HG02678 (cell line): ENCODE measurements at regions not wholly inside any gene's neighbourhood (a gene's known extent, or its start where the extent isn't known, plus 50 kb on each side); places are given as distances from the start of the nearest gene placed in this dataset.
"Not testable (repeated sequence)": the region's sequence is repeated elsewhere in the genome, so short reads cannot be mapped to it uniquely, and the experiment has no call there.

Source experiments
- ATAC-seq: cut with Tn5 transposase; IDR thresholded peaks from one replicate; pipeline ENCODE4 v1.9.1; 2021; ENCODE audit warnings: mild to moderate bottlenecking, moderate library complexity; ENCODE audit not compliant: unreplicated experiment

GRCh38 chr4:137890812-137891211, 351.3 kb downstream of the SLC7A11 start:
- no peak for ATAC-seq

- ATAC-seq: no peak
These were observed 349.3 kb upstream of the PCDH18 start for GRCh38 chr4:137881641-137882040.

GRCh38 chr4:137868067-137868466, 335.8 kb upstream of the PCDH18 start:
- ATAC-seq: not testable (repeated sequence)

- ATAC-seq: no peak
These were observed 334.4 kb upstream of the PCDH18 start for GRCh38 chr4:137866671-137867070.

- ATAC-seq: no peak
These were observed 329.4 kb upstream of the PCDH18 start for GRCh38 chr4:137861682-137862081.

- ATAC-seq: no peak
These were observed 321.1 kb upstream of the PCDH18 start for GRCh38 chr4:137853424-137853823.

- no peak for ATAC-seq
These were observed 320.0 kb upstream of the PCDH18 start for GRCh38 chr4:137852326-137852725.

- ATAC-seq: no peak
These were observed 319.1 kb upstream of the PCDH18 start for GRCh38 chr4:137851435-137851834.

- ATAC-seq: not testable (repeated sequence)
These were observed 295.7 kb upstream of the PCDH18 start for GRCh38 chr4:137827945-137828344.

- ATAC-seq: no peak
These were observed 293.2 kb upstream of the PCDH18 start for GRCh38 chr4:137825505-137825904.

- no peak for ATAC-seq
These were observed 290.7 kb upstream of the PCDH18 start for GRCh38 chr4:137823007-137823406.

GRCh38 chr4:137819964-137820383, 287.7 kb upstream of the PCDH18 start:
- ATAC-seq: peak; percentile 82

- ATAC-seq: no peak
These were observed 280.0 kb upstream of the PCDH18 start for GRCh38 chr4:137812258-137812657.

GRCh38 chr4:137806420-137806819, 274.1 kb upstream of the PCDH18 start:
- no peak for ATAC-seq

- ATAC-seq: no peak
These were observed 272.7 kb upstream of the PCDH18 start for GRCh38 chr4:137804906-137805495.

GRCh38 chr4:137800861-137801260, 268.6 kb upstream of the PCDH18 start:
- ATAC-seq: no peak

GRCh38 chr4:137794764-137795254, 262.5 kb upstream of the PCDH18 start:
- no peak for ATAC-seq

GRCh38 chr4:137789263-137789662, 257.0 kb upstream of the PCDH18 start:
- not testable (repeated sequence) for ATAC-seq

GRCh38 chr4:137783923-137784322, 251.6 kb upstream of the PCDH18 start:
- ATAC-seq: not testable (repeated sequence)

GRCh38 chr4:137775701-137776100, 243.4 kb upstream of the PCDH18 start:
- no peak for ATAC-seq

GRCh38 chr4:137774501-137774900, 242.2 kb upstream of the PCDH18 start:
- no peak for ATAC-seq

- no peak for ATAC-seq
These were observed 236.6 kb upstream of the PCDH18 start for GRCh38 chr4:137768881-137769280.

GRCh38 chr4:137768196-137768595, 235.9 kb upstream of the PCDH18 start:
- no peak for ATAC-seq
